Osteoblast (primary cell): ENCODE measurements at regions not wholly inside any gene's neighbourhood (a gene's known extent, or its start where the extent isn't known, plus 50 kb on each side); places are given as distances from the start of the nearest gene placed in this dataset.

Experiments
- DNase-seq: peaks from one replicate; pipeline ENCODE4 v3.0.0; 2011; ENCODE audit warnings: low spot score, mixed read lengths; ENCODE audit not compliant: insufficient read length; ENCODE audit errors: missing footprints
- H2AFZ ChIP-seq: 2 replicates; pipeline ENCODE4 v1.6.0; 2011; ENCODE audit warnings: mild to moderate bottlenecking, low read length
- H3K27ac ChIP-seq: 2 replicates; pipeline ENCODE4 v1.5.1; 2011; ENCODE audit warnings: mild to moderate bottlenecking, low read depth, low read length, moderate library complexity
- H3K27me3 ChIP-seq: 2 replicates; pipeline ENCODE4 v1.6.0; 2012; ENCODE audit warnings: mild to moderate bottlenecking, control low read depth, inconsistent platforms, low read length, moderate library complexity; ENCODE audit not compliant: insufficient read depth
- H3K36me3 ChIP-seq: 2 replicates; pipeline ENCODE4 v1.5.1; 2011; ENCODE audit warnings: mild to moderate bottlenecking, low read length, control low read depth, moderate library complexity; ENCODE audit not compliant: insufficient read depth
- H3K4me1 ChIP-seq: 2 replicates; pipeline ENCODE4 v1.5.1; 2011; ENCODE audit warnings: mild to moderate bottlenecking, low read length, control low read depth, moderate library complexity; ENCODE audit not compliant: insufficient read depth
- H3K4me2 ChIP-seq: 2 replicates; pipeline ENCODE4 v1.6.0; 2011; ENCODE audit warnings: mild to moderate bottlenecking, low read length; ENCODE audit not compliant: insufficient read depth
- H3K4me3 ChIP-seq: fragments of 200-600 bp; sonication (generic); 3 replicates; pipeline ENCODE4 v1.5.1; 2012; ENCODE audit warnings: mild to moderate bottlenecking, low read length, inconsistent platforms; ENCODE audit not compliant: insufficient read depth
- H3K79me2 ChIP-seq: 2 replicates; pipeline ENCODE4 v1.6.0; 2012; ENCODE audit warnings: mild to moderate bottlenecking, low read length, control low read depth, inconsistent platforms; ENCODE audit not compliant: insufficient read depth
- H3K9me3 ChIP-seq: 2 replicates; pipeline ENCODE4 v1.5.1; 2011; ENCODE audit warnings: low read depth, low read length, control low read depth
- H4K20me1 ChIP-seq: 2 replicates; pipeline ENCODE4 v1.6.0; 2012; ENCODE audit warnings: mild to moderate bottlenecking, low read length, control low read depth; ENCODE audit not compliant: insufficient read depth
- TF ChIP-seq, protein P1 (sequence below): IDR thresholded peaks from 2 replicates; pipeline ENCODE4 v1.5.1; 2011; ENCODE audit warnings: mild to moderate bottlenecking, low read depth, low read length, moderate library complexity; ENCODE audit errors: extremely low read depth

- Histone ChIP-seq H3K36me3 (no peaks in the 10 kb centered on the region), H4K20me1 (no peaks in the 10 kb centered on the region), H3K27ac (no peak overlapping the region), H3K9me3 (no peaks in the 10 kb centered on the region), H3K4me1 (no peaks in the 10 kb centered on the region), H3K27me3 (no peaks in the 10 kb centered on the region), H3K4me2 (no peak overlapping the region), H2AFZ (no peak overlapping the region), H3K4me3 (no peak overlapping the region), H3K79me2 (no peaks in the 10 kb centered on the region)
- DNase-seq: no peak
- TF ChIP-seq, protein P1, sequence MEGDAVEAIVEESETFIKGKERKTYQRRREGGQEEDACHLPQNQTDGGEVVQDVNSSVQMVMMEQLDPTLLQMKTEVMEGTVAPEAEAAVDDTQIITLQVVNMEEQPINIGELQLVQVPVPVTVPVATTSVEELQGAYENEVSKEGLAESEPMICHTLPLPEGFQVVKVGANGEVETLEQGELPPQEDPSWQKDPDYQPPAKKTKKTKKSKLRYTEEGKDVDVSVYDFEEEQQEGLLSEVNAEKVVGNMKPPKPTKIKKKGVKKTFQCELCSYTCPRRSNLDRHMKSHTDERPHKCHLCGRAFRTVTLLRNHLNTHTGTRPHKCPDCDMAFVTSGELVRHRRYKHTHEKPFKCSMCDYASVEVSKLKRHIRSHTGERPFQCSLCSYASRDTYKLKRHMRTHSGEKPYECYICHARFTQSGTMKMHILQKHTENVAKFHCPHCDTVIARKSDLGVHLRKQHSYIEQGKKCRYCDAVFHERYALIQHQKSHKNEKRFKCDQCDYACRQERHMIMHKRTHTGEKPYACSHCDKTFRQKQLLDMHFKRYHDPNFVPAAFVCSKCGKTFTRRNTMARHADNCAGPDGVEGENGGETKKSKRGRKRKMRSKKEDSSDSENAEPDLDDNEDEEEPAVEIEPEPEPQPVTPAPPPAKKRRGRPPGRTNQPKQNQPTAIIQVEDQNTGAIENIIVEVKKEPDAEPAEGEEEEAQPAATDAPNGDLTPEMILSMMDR: no peak
Observed at GRCh38 chr2:209146682-209147320, 277.0 kb upstream of the MAP2 start.

GRCh38 chr2:209147981-209148380 is 275.9 kb upstream of the MAP2 start:
- no peaks in the 10 kb centered on the region for H3K79me2 ChIP-seq
- H3K9me3 ChIP-seq: no peaks in the 10 kb centered on the region
- no peak overlapping the region for H3K4me2 ChIP-seq
- no peak overlapping the region for H3K4me3 ChIP-seq
- no peaks in the 10 kb centered on the region for H4K20me1 ChIP-seq
- H3K36me3 ChIP-seq: no peaks in the 10 kb centered on the region
- no peaks in the 10 kb centered on the region for H3K4me1 ChIP-seq
- TF ChIP-seq, protein P1: no peak
- H2AFZ ChIP-seq: no peak overlapping the region
- H3K27ac ChIP-seq: no peak overlapping the region
- no peaks in the 10 kb centered on the region for H3K27me3 ChIP-seq
- no peak for DNase-seq

DNA sequence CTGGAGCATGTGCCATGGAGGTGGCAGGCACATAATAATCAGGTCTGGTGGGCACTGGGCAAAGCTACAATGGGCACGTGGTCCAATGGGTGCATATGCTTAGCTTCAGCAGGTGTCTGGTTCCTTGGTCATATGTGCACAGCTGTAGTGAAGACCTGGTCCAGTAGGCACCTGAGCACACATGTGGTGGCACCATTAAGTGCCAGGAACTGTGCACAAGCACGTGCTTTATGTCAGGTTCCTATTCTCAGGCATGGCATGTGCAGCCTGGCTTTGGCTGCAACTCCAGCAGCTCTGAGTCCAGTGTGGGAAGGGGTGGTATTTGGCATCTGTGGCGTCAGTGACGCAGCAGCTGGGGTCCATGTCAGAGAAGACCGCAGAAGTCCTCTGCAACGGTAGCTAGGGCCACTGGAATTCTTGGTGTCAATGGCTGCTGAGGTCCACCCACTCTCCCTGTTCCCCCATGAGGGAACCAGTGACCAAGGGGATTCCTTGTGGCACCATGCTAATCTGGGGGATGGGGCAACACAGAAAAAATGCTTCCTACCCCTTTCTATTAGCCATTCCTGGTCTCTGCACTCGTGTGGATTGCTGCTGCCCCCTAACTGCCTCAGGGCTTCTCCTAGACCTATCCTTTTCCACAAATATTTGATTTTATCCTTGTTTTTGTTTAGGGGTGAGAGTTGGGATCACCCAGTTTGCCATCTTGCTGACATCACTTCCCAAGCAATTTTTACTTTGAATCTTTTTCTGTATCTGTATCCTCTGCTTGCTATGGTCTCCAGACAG is 262.9 kb upstream of the MAP2 start:
- Histone ChIP-seq H4K20me1 (no peaks in the 10 kb centered on the region), H2AFZ (no peak overlapping the region), H3K4me3 (no peak overlapping the region), H3K9me3 (no peaks in the 10 kb centered on the region), H3K4me2 (no peak overlapping the region), H3K27me3 (no peaks in the 10 kb centered on the region), H3K27ac (no peak overlapping the region), H3K36me3 (no peaks in the 10 kb centered on the region), H3K4me1 (no peaks in the 10 kb centered on the region), H3K79me2 (no peaks in the 10 kb centered on the region)
- DNase-seq: no peak
- TF ChIP-seq, protein P1: no peak

GRCh38 chr2:209162129-209162528 is 261.7 kb upstream of the MAP2 start:
- Histone ChIP-seq H3K4me3 (no peak overlapping the region), H3K36me3 (no peaks in the 10 kb centered on the region), H3K27me3 (no peaks in the 10 kb centered on the region), H3K9me3 (no peaks in the 10 kb centered on the region), H3K4me2 (no peak overlapping the region), H3K4me1 (no peaks in the 10 kb centered on the region), H4K20me1 (no peaks in the 10 kb centered on the region), H3K27ac (no peak overlapping the region), H3K79me2 (no peaks in the 10 kb centered on the region), H2AFZ (no peak overlapping the region)
- TF ChIP-seq, protein P1: no peak
- DNase-seq: no peak
